K562 (cell line): ENCODE measurements at regions not wholly inside any gene's neighbourhood (a gene's known extent, or its start where the extent isn't known, plus 50 kb on each side); places are given as distances from the start of the nearest gene placed in this dataset.

Experiments used
- ATAC-seq: fragments of 200-7000 bp; cut with Tn5 transposase; 3 replicates; pipeline ENCODE4 v1.9.1; 2020; ENCODE audit warnings: moderate library complexity
- BruUV-seq: library from RNA; stranded (reverse); fragments of 400-500 nt; replicated peaks from 2 replicates; lab custom pipeline; 2021; lab: Mats Ljungman, UMichigan
- CTCF ChIA-PET: fragments of 300-600 bp; formaldehyde crosslinking; extraction: SDS; loops from one replicate; lab custom pipeline; 2021; ENCODE audit warnings: low intra/inter-chr PET ratio; lab: Yijun Ruan, JAX
- POLR2A ChIA-PET: fragments of 300-600, 350-650 bp; sonication (Branson Sonifier 250); formaldehyde crosslinking; extraction: SDS; loops from one replicate; lab custom pipeline; 2021; ENCODE audit warnings: antibody characterized with exemption, inconsistent platforms; lab: Yijun Ruan, JAX
- DNase-seq, 4 experiments: peaks; one replicate each; pipeline versions ENCODE4 v3.0.0 to v3.0.0-alpha.2; 2011 to 2018; ENCODE audit warnings: low spot score in 3 of 4, mixed read lengths in 3 of 4; ENCODE audit errors: extremely low read depth in 1 of 4
- FAIRE-seq: peaks from 2 replicates; lab custom pipeline; 2011; peaks lifted over from hg19 to GRCh38; lab: Jason Lieb, UNC
- H2AFZ ChIP-seq: 2 replicates; pipeline ENCODE4 v1.6.0; 2011; ENCODE audit warnings: low read depth, low read length, control low read depth, inconsistent platforms
- H3K27ac ChIP-seq: fragments of 200-600 bp; 3 replicates; pipeline ENCODE4 v1.8.0; 2011; ENCODE audit warnings: low read depth, mild to moderate bottlenecking, control low read depth, inconsistent platforms, low read length, moderate library complexity, mixed read lengths; ENCODE audit errors: extremely low read depth
- H3K27me3 ChIP-seq, 2 experiments: fragments of 300-600 bp in 1 of 2; 2 replicates in 1 of 2; 3 replicates in 1 of 2; pipeline versions ENCODE4 v1.6.0 to v1.8.0; 2011; ENCODE audit warnings: inconsistent platforms in 2 of 2, low read length in 2 of 2, mild to moderate bottlenecking in 1 of 2, mixed read lengths in 1 of 2, moderate library complexity in 1 of 2; ENCODE audit not compliant: control insufficient read depth in 2 of 2, insufficient read depth in 2 of 2
- H3K36me3 ChIP-seq: fragments of 300-600 bp; 3 replicates; pipeline ENCODE4 v1.8.0; 2011; ENCODE audit warnings: mild to moderate bottlenecking, low read length, inconsistent platforms; ENCODE audit not compliant: control insufficient read depth, insufficient read depth
- H3K4me1 ChIP-seq, 2 experiments: fragments of 200-600 bp in 1 of 2; replicated peaks in 1 of 2; 2 replicates in 1 of 2; 3 replicates in 1 of 2; pipeline versions ENCODE4 v1.5.1 to v1.8.0; 2011; ENCODE audit warnings: inconsistent platforms in 2 of 2, low read length in 2 of 2, mild to moderate bottlenecking in 1 of 2, mixed read lengths in 1 of 2, moderate library complexity in 1 of 2; ENCODE audit not compliant: control insufficient read depth in 2 of 2, insufficient read depth in 2 of 2
- H3K4me2 ChIP-seq: 2 replicates; pipeline ENCODE4 v1.6.1; 2011; ENCODE audit warnings: low read length, control low read depth, inconsistent platforms, mixed read lengths; ENCODE audit not compliant: insufficient read depth
- H3K4me3 ChIP-seq: fragments of 200-600 bp; sonication (generic), shearing (Covaris generic); 2 replicates; pipeline ENCODE4 v1.5.1; 2016; ENCODE audit warnings: control low read depth, inconsistent platforms
- H3K79me2 ChIP-seq: fragments of 200-600 bp; 3 replicates; pipeline ENCODE4 v1.8.0; 2011; ENCODE audit warnings: low read length, inconsistent platforms; ENCODE audit not compliant: control insufficient read depth, insufficient read depth
- H3K9ac ChIP-seq, 2 experiments: 2 replicates each; pipeline versions ENCODE4 v1.6.0 to v1.6.1; 2011; ENCODE audit warnings: low read depth in 2 of 2, low read length in 2 of 2, control low read depth in 1 of 2, inconsistent platforms in 1 of 2, mild to moderate bottlenecking in 1 of 2, mixed read lengths in 1 of 2; ENCODE audit not compliant: insufficient read depth in 1 of 2
- H3K9me1 ChIP-seq: one replicate; pipeline ENCODE4 v1.6.0; 2011; ENCODE audit warnings: inconsistent platforms, mild to moderate bottlenecking, low read length, moderate library complexity; ENCODE audit not compliant: control insufficient read depth, insufficient read depth
- H3K9me3 ChIP-seq: replicated peaks from 2 replicates; pipeline ENCODE4 v1.5.1; 2011; ENCODE audit warnings: low read depth, low read length, inconsistent platforms; ENCODE audit not compliant: control insufficient read depth, insufficient read depth
- H4K20me1 ChIP-seq: replicated peaks from 2 replicates; pipeline ENCODE4 v1.6.1; 2011; ENCODE audit warnings: low read length, inconsistent platforms, mixed read lengths; ENCODE audit not compliant: control insufficient read depth, insufficient read depth
- BRD9 ChIP-seq: fragments of 450-650 bp; IDR thresholded peaks from 2 replicates; pipeline ENCODE4 v1.6.1; 2018; ENCODE audit warnings: low read depth; ENCODE audit not compliant: partially characterized antibody
- C11orf30 ChIP-seq: fragments of 450-650 bp; IDR thresholded peaks from 2 replicates; pipeline ENCODE4 v1.6.1; 2016; ENCODE audit warnings: low read depth, mild to moderate bottlenecking
- DACH1 ChIP-seq: fragments of 450-650 bp; IDR thresholded peaks from 2 replicates; pipeline ENCODE4 v1.6.1; 2018; ENCODE audit not compliant: partially characterized antibody
- KAT7 ChIP-seq: sonication (generic); formaldehyde crosslinking; IDR thresholded peaks from 2 replicates; pipeline ENCODE4 v1.8.0; 2022; ENCODE audit warnings: missing genetic modification reagents, mild to moderate bottlenecking, borderline replicate concordance
- LCOR ChIP-seq: sonication (generic); formaldehyde crosslinking; IDR thresholded peaks from 2 replicates; pipeline ENCODE4 v1.8.0; 2022; ENCODE audit warnings: mild to moderate bottlenecking, missing genetic modification reagents
- POLR2H ChIP-seq: IDR thresholded peaks from 2 replicates; pipeline ENCODE4 v1.6.1; 2016; ENCODE audit warnings: missing genetic modification characterization, low read depth, mild to moderate bottlenecking, control low read depth, missing compliant biosample characterization, moderate library complexity
- SNRNP70 ChIP-seq: fragments of 200-400 bp; formaldehyde crosslinking; optimal IDR thresholded peaks from 2 replicates; pipeline ENCODE3; 2017; ENCODE audit warnings: low read depth, low read length
- USF2 ChIP-seq: sonication (generic); formaldehyde crosslinking; IDR thresholded peaks from 2 replicates; pipeline ENCODE4 v1.5.0; 2020; ENCODE audit warnings: missing genetic modification reagents
- ZFP91 ChIP-seq: sonication (generic); formaldehyde crosslinking; IDR thresholded peaks from 2 replicates; pipeline ENCODE4 v1.8.0; 2022; ENCODE audit warnings: mild to moderate bottlenecking, missing genetic modification reagents
- ZNF316 ChIP-seq: fragments of 450-650 bp; IDR thresholded peaks from 2 replicates; pipeline ENCODE4 v1.6.1; 2016
- WGBS: fragments of 100-300 bp; shearing (Covaris generic); methylation state at CpG from one replicate; pipeline ENCODE4 v1.1.6; 2016; ENCODE audit warnings: low coverage, mixed read lengths; ENCODE audit not compliant: insufficient coverage; ENCODE audit errors: missing lambda C conversion rate; 5-methylcytosine and 5-hydroxymethylcytosine counted together
- in situ Hi-C: fragments of 300-500 bp; cut with MboI; formaldehyde crosslinking; loops from 4 replicates; pipeline ENCODE4 v1.15.0; 2018; ENCODE audit warnings: inconsistent platforms, mixed read lengths
- intact Hi-C: fragments of 100-400 bp; cut with micrococcal nuclease; formaldehyde crosslinking; loops from 2 replicates; pipeline ENCODE4 v1.14.2; 2022

- no TSS peak for BruUV-seq
- intact Hi-C loops (no loop called here), in situ Hi-C loops (no loop called here)
- no peak for ATAC-seq
- WGBS: 0% methylated on average over 5 of the region's 5 CpGs
- Histone ChIP-seq H3K4me3 (no peak overlapping the region), H3K36me3 (no peaks in the 10 kb centered on the region), H3K9me3 (no peaks in the 10 kb centered on the region), H3K27me3 (no peaks in the 10 kb centered on the region), H3K4me1 (no peaks in the 10 kb centered on the region), H4K20me1 (no peaks in the 10 kb centered on the region), H2AFZ (no peak overlapping the region), H3K4me2 (no peak overlapping the region), H3K9ac (no peak overlapping the region), H3K27ac (no peak overlapping the region), H3K79me2 (no peaks in the 10 kb centered on the region), H3K9me1 (no peaks in the 10 kb centered on the region)
- TF ChIP-seq SNRNP70 (no peak), KAT7 (CRISPR knock-in tag) (no peak), ZFP91 (CRISPR knock-in tag) (no peak), POLR2H (tag) (no peak)
- CTCF ChIA-PET: no interaction called here
- FAIRE-seq: no peak
- POLR2A ChIA-PET: interaction anchor here (0.8 kb wide), 1 partner anchor 73 kb away, joined by 3 read pairs; no protein-coding TSS in a partner anchor
- no peak for DNase-seq
These were observed 161.1 kb upstream of the FST start for GRCh38 chr5:53319315-53319714.

GRCh38 chr5:53321073-53321472, 159.4 kb upstream of the FST start:
- H3K9me3 ChIP-seq: no peaks in the 10 kb centered on the region
- no peak overlapping the region for H2AFZ ChIP-seq
- H3K79me2 ChIP-seq: no peaks in the 10 kb centered on the region
- ATAC-seq (no peak), FAIRE-seq (no peak), DNase-seq (no peak)
- TF ChIP-seq USF2 (CRISPR knock-in tag) (no peak), DACH1 (no peak), LCOR (CRISPR knock-in tag) (no peak), BRD9 (no peak), C11orf30 (0 out of 2 replicates have a peak, but pooled peaks have one; percentile 9), ZNF316 (peak; percentile 65)
- H3K4me3 ChIP-seq: no peak overlapping the region
- H3K4me2 ChIP-seq: no peak overlapping the region
- H3K9me1 ChIP-seq: no peaks in the 10 kb centered on the region
- H3K27ac ChIP-seq: no peak overlapping the region
- in situ Hi-C loops (no loop called here), intact Hi-C loops (no loop called here)
- H4K20me1 ChIP-seq: no peaks in the 10 kb centered on the region
- H3K36me3 ChIP-seq: no peaks in the 10 kb centered on the region
- ChIA-PET POLR2A (no interaction called here), CTCF (no interaction called here)
- 4% methylated on average over 1 of the region's 1 CpG for WGBS
- H3K4me1 ChIP-seq: no peaks in the 10 kb centered on the region
- BruUV-seq: no TSS peak
- H3K9ac ChIP-seq: no peak overlapping the region
- H3K27me3 ChIP-seq: no peaks in the 10 kb centered on the region
